GM10248 (cell line): ENCODE measurements at regions not wholly inside any gene's neighbourhood (a gene's known extent, or its start where the extent isn't known, plus 50 kb on each side); places are given as distances from the start of the nearest gene placed in this dataset.

Source experiments
- CTCF ChIA-PET: fragments of 300-600 bp; sonication (Branson Sonifier 250); formaldehyde crosslinking; extraction: SDS; loops from one replicate; lab custom pipeline; 2021; ENCODE audit warnings: antibody characterized with exemption; lab: Yijun Ruan, JAX
- POLR2A ChIA-PET: fragments of 350-650 bp; sonication (Branson Sonifier 250); formaldehyde crosslinking; extraction: SDS; loops from one replicate; lab custom pipeline; 2020; ENCODE audit warnings: antibody characterized with exemption; lab: Yijun Ruan, JAX
- DNase-seq: peaks from one replicate; pipeline ENCODE4 v3.0.0; 2012; ENCODE audit errors: extremely low spot score
- TF ChIP-seq, protein P1 (sequence below): IDR thresholded peaks from 2 replicates; pipeline ENCODE4 v1.5.1; 2012; ENCODE audit warnings: mild to moderate bottlenecking, low read depth; ENCODE audit errors: extremely low read depth, missing control alignments, control extremely low read depth

DNA sequence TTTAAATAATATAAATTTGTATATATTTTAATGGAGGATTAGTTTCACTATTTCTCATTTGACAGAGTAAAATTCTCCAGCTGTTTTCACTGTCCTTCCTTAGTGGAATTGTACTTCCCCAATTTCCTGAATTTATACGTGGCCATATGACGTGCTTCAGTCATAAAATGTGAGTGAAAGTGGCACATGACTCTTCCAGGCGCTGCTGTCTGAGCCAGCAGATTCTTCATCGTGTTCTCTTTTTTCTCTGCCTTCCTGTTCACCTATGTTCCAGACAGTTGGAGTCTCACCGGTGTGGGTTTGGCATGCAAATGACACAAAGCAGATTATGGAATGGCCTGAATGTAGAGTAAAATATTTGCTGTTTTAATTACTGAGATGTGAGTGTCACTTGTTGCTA lies 684.1 kb downstream of the SEMA5A start:
- POLR2A ChIA-PET: no interaction called here
- TF ChIP-seq, protein P1, sequence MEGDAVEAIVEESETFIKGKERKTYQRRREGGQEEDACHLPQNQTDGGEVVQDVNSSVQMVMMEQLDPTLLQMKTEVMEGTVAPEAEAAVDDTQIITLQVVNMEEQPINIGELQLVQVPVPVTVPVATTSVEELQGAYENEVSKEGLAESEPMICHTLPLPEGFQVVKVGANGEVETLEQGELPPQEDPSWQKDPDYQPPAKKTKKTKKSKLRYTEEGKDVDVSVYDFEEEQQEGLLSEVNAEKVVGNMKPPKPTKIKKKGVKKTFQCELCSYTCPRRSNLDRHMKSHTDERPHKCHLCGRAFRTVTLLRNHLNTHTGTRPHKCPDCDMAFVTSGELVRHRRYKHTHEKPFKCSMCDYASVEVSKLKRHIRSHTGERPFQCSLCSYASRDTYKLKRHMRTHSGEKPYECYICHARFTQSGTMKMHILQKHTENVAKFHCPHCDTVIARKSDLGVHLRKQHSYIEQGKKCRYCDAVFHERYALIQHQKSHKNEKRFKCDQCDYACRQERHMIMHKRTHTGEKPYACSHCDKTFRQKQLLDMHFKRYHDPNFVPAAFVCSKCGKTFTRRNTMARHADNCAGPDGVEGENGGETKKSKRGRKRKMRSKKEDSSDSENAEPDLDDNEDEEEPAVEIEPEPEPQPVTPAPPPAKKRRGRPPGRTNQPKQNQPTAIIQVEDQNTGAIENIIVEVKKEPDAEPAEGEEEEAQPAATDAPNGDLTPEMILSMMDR: no peak
- no peak for DNase-seq
- CTCF ChIA-PET: no interaction called here

DNA sequence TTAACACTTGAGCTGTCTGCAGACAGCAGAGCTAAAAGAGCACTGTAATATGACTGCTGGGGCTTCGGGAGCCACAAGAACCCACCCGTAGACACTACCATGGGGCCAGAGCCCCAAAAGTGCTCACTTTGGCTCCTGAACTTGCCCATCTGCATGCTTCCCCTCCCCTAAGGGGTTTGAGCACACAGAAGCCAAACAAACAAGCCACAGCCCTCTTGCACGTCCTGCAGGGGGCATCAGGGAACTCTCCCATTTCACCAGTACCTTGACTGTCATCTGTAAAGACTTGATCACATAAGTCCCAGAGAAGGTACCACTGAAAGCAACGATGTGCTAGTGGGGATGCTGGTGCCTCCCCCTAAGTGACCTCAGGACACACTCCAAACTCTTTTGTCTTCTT lies 681.8 kb downstream of the SEMA5A start:
- POLR2A ChIA-PET: no interaction called here
- DNase-seq: peak; percentile 15
- TF ChIP-seq, protein P1: peak; percentile 60
- CTCF ChIA-PET: interaction anchor here (0.7 to 1.2 kb wide), 5 partner anchors 9 to 344 kb away, joined by 3 to 4 read pairs (median 3); no protein-coding TSS in a partner anchor

DNA sequence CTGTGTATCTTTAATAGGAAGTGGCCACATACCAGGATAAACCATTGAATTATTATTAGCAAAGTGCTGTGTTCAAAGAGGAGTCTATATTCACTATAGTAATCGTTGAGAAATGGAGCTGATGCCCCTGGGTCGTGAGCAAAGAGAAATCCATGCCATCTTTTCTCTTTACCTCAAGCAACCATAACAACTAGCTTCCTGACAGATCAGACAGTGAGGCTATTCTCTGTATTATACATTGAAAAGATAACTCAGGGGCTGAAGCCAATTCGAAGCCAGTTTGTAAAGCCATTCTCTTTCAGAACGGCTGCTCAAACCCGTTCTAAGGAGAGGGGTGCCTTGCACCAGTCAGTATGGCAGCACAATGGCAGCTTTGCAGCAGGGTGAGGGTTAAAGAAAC lies 680.6 kb downstream of the SEMA5A start:
- ChIA-PET POLR2A (no interaction called here), CTCF (interaction anchor here (0.9 to 1.1 kb wide), 2 partner anchors 19 to 342 kb away, joined by 4 to 6 read pairs; no protein-coding TSS in a partner anchor)
- DNase-seq: no peak
- TF ChIP-seq, protein P1: no peak

DNA sequence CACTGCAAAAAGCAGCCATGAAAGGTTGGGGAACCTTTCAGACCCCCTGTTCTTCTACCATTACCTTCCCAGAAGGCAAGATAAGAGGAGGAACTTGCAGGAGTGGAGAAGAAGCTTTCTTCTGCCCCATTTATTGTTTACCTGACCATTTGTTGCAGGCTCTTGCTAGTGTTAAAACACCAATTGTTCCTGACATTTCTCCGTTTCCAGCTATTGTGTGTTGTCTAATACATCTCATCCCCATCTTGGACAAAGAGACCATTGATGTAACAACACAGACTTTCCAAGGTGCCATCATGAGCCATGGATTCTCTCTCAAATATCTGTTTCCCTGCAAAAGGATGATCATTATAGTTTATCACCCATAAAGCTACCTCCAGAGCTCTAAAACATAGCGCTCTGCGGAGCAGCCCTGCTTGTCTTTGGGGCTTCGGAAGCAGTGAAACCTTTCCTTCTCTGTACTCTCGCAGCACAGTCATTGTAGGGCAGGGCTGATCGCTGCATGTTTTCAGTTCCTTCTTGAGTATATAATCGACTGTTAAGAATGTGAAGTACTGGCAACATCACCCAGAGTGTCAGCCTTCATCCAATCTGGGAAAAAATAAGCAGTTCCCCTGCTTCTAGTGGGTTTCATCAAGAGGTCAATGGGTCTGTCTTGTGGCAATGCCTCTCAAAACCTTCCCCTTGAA lies 680.0 kb downstream of the SEMA5A start:
- DNase-seq: no peak
- CTCF ChIA-PET: interaction anchor here (0.9 to 1.3 kb wide), 3 partner anchors 19 to 341 kb away, joined by 3 to 6 read pairs (median 4); no protein-coding TSS in a partner anchor
- POLR2A ChIA-PET: no interaction called here
- TF ChIP-seq, protein P1: no peak

DNA sequence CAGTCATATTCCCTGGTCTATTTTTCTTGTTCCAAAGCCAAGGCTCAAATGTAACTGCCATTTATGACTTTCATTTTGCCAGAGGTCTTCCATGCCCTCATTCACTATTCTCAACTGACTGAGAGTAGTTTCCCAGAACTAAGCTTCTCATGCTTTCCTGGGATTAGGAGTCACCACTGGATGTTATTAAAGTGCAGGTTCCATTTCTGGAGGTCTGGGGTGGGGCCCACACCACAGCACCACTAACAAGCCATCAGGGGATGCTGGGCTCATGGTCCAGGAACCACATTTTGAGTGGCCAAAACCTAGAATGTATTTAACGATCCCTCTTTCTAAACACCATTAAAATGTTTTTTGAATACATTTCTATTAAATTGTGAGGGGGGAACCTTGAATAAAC lies 677.6 kb downstream of the SEMA5A start:
- TF ChIP-seq, protein P1: no peak
- DNase-seq: no peak
- ChIA-PET CTCF (interaction anchor here (0.6 to 1.7 kb wide), 4 partner anchors 10 to 56 kb away, joined by 3 to 6 read pairs (median 3); no protein-coding TSS in a partner anchor), POLR2A (no interaction called here)

DNA sequence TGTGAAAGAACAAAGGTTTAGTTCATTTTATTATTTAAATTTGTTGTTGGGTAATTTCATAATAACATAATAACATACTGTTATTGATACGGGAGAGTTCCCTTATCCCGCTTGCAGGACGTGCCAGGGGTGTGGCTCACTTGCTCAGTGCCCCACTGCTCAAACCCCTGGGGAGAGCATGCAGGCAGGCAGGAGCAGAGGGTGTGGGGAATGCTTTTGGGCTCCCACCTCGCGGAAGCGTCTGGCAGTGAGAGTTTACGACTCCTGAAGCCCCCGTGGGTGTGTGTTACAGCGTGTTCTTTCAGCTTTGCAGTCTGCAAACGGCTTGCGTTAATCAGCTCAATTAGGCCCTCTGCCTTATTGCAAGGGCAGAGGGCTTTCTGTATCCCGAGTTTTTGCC lies 675.9 kb downstream of the SEMA5A start:
- ChIA-PET POLR2A (no interaction called here), CTCF (no interaction called here)
- DNase-seq: no peak
- TF ChIP-seq, protein P1: no peak
